Stimulated activated CD4-positive, alpha-beta T cell treated with anti-CD3 and anti-CD28 coated beads, Interleukin-4, amount 100 ng/mL, for 24 hours (primary cell): ENCODE measurements at regions not wholly inside any gene's neighbourhood (a gene's known extent, or its start where the extent isn't known, plus 50 kb on each side); places are given as distances from the start of the nearest gene placed in this dataset.

Experiments
- DNase-seq: peaks from one replicate; pipeline ENCODE4 v3.0.0-alpha.2; 2020

DNA sequence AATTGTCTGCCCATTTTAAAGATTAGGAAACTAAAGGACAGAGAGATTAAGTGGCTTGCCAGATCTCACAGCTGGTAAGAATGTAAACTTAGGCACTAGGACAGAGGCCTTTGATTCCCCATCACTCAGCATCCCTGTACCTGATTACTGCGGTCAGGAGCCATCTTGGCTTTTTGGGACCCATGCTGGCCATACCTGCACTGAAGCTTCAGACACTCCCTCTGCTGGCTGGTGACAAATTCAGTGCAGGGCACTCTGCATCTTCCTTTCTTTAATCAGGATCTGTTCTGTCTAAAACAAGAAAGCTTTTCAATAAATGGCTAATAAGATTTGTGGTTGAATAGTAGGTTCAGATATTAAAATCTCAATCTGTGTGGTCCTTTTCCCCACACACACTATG is 215.5 kb upstream of the RORB start:
- DNase-seq = no peak

DNA sequence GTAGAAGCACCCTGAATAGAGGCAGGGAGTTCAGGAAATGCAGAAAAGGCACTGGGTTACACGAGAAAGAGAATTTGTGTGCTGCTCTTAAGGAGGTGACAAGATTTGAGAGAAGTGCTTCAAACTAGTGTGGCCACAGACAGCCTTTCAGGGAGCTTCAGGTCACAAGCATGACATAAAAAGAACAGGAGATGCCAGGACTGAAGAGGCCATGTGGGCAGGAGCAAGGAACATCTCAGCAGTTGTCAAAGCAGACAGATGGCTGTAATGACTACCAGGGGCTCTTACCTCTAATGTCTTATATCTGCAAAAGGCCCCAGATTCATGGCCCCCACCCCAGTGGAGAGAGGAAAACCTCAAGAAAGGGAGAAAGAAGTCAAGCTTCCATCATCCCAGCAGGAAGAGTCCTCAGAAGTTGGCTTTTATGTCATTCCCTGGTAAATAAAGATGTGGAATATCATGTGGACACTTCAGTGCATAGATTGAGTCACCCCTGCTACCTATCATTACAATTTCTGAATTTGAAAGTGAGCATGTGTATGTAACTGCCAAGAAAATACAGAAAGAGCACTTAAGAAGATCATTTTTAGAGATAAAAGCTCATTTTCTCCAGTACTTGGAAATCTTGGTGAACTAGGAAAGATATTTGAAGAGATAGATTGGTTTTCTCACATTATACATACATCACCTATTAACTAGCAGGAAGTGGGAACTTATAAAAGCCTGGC is 214.4 kb upstream of the RORB start:
- DNase-seq = no peak

DNA sequence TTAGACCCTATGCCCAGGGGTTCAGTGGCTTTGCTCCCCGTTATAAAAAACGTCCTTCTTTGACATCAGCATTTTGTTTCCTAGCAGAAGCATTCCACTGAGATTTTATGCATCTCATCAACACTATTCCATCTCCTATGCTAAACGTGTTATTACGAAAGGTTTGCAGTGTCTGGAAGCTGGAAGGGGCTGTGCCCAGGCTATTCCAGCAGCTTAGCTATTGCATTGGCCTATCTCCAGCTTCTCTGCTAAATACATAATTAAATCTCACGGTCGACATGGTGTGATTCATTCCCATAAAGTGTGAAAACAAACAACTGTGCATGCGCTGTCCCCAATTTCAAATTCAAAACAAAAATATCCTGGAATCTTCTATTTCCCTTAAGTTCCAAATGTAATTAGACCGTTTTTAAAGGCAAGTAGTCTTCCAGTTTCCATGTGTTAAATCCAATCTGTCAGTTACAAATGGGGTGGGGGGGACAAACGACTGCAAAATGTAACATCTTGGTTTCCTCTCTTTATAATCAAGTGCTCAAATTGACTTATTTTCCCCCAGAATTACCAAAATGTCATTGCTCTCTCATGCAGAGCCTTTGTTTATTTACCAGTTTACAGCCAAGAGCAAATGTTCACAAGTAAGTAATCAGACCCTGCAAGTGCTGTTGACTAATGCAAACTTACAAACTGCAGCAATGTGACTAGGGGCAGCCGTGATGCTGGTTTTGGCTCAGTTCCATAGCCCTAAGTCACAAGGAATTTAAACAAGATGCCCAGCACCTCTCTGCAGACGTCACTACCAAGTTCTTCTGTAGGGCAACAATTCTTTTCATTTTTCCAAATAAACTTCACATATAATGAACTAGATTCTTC is 212.3 kb upstream of the RORB start:
- DNase-seq = no peak

DNA sequence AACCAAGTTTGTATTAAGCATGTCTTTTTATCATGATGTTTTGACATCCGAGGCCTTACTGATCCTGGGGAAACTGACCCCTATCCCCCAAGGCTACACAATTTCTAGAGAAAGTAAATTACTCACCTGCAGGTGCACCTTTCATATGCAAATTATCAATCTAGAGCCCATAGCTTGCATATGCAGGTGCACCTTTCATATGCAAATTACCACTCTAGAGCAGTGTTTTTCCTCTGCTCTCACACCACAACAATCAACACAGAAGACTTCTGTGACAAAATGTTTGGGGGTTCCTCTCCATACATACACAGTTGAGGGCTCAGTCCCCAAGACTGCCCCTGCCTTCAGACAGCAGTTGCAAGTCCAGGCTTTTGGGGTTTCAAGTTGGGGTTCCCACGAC is 203.7 kb upstream of the RORB start:
- DNase-seq = no peak

- no peak for DNase-seq
These were observed 193.2 kb upstream of the RORB start for GRCh38 chr9:74303945-74304344.

DNA sequence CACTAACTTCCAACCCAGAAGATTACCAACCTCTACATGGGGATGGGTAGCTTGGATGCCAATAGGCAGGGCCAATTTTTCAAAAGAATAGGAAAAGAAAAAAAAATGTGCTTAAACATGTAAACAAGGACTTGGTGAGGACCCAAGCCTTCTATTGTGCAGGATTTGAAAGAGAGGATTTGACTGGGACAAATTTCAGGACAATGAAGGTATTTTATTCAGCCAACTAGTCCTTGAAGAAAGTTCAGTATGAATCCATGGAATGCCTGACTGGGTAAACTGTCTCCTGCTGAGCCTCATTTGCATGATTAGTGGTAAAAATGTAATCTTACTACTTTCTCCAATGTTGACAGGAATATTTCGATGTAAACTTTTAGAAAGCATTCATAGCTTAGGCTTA is 192.5 kb upstream of the RORB start:
- no peak for DNase-seq

DNA sequence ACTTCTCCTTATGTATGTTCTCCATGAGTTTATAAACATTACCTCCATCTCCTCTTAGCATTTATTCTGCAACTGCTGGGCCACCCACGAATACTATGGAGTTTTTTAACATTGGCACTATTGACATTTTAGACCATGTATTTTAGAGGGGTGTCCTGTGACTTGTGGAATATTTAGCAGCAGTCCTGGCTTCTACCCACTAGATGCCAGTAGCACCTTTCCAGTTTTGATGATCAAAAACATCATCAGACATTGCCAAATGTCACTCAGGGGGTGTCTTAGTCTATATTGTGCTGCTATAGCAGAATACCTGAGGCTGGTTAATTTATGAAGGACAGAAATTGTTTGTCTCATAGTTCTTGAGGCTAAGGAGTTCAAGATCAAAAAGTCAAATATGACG is 187.5 kb upstream of the RORB start:
- no peak for DNase-seq

GRCh38 chr9:74317235-74317634 is 179.9 kb upstream of the RORB start:
- DNase-seq = no peak

DNA sequence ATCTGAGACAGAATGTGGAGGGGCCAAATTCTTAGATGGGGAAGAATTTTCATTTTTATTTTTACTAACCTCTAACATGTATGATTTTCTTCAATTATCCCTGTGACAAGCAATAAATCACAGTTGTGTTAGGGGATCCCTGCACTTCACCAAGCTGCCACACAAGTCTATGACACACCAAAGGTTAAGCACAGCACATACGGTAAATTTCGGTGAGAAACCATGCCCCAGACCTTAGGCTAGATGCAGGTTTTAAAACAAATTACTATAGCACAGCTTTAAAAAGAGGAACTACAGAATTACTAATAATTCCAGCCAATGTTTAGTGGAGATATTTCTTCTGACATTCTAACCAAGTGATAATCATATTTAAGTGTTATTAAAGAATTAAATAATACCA is 175.7 kb upstream of the RORB start:
- no peak for DNase-seq

- DNase-seq = no peak
These were observed 174.3 kb upstream of the RORB start for GRCh38 chr9:74322661-74323314.

DNA sequence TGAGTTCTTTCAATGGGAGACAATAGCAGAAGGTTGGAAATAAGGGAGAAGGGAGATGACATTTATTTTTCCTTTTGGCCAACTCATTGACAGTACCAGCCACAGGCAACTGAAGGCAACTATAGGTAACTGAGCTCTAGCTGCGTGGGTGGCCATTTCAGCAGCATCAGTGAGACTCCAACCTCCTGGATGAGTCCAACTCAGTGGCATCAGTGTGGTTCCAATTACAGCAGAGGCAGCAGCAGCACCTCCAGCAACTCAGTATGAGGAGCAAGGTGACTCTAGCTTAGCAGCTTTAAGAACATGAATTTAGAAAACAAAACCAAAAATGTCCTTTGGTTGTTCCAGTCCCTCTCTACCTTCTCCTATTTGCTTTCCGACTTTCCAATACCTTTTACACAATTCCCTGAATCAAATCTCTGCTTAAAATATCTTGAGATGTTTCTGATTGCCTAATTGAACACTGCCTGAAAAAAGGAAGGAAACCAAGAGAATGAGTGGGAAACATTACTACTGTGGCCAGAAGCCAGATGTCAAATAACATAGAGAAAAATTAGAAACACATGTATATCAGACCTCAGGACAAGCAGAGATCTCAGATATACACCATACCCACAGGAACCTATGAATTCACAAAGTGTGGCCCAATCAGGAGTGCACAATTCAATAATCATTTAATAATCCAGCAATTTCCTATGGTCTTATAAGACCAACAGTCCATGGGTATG is 166.5 kb upstream of the RORB start:
- DNase-seq = no peak

GRCh38 chr9:74331607-74332006 is 165.5 kb upstream of the RORB start:
- no peak for DNase-seq

DNA sequence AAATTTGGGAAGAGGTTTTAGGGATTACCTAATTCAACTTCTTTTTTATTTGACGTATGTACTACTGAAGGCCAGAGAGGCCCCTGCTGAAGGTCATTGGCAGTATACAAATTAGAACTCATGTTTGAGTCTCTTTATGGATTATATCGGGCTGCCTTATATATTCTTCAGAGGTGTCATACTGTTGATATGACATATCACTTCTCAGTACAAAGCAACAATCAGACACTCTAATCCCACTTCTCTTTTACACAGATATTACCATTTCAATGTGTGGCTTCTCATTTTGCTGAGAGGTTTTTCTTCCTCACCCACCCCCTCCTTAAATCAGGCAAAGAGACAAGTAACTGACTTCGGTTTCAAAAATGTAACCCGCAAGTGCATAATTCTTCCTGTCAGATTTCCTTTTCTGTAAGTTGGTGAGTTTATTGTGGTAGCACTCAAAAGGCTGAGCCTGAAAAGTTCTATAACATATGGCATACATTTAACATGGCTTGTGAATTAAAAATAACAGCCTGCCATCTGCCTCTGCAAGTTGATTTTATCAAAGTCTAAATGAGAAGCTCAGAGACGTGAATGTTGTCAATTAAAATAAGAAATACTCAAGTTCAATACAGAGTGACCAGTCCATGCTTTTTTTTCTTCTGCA is 163.6 kb upstream of the RORB start:
- DNase-seq = no peak

GRCh38 chr9:74334271-74334670 is 162.9 kb upstream of the RORB start:
- no peak for DNase-seq

DNA sequence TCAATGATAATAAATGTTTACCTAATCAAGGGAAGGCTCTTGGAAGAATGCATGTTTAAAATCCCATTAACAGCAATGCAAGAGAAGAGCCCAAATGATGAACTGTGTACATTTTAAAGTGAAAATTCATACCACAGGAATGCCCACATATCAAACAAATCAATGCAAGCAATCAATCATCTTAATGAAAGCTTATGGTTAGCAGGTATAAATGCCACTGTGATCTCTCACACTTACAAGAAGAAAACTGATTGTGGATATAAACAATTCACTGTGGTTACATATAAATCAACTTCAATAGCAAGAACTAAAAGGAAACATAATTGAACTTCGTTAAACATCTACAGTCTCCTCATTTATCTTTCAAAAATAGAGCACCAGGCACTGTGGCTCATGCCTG is 161.0 kb upstream of the RORB start:
- DNase-seq = no peak

DNA sequence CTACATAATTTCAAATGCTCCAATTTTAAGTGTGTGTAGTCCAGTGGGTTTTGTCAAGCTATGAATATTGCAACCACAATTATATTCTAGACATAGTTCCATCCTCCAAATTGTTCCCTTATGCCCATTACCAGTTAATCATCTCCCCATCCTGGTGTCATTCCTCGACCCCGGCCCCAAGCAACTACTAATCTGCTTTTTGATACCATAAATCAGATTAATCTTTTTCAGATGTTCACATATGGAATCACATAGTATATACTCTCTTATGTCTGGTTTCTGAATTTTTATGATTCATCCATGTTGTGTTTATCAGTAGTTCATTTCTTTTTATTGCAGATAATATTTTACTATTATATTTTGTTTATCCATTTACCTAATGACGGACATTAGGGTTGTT is 148.4 kb upstream of the RORB start:
- no peak for DNase-seq

DNA sequence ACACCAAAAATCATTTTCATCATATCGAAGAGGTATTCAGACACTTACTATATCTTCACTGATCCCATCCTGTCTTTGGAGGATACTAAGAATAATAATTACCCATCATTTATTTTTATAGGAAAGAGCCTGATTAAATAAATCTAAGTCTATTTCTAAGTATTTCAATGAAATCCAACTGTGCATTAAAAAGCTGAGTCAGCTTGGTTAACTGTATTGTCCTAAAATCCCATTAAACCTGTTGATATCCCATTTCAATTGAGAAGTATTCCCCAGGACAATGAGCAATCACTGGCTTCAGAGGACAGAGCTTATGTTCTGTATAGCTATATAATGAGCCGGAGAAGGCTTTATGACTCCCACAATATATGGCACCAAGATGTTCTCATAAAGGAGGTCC is 142.0 kb upstream of the RORB start:
- DNase-seq = no peak

- no peak for DNase-seq
These were observed 139.6 kb upstream of the RORB start for GRCh38 chr9:74357577-74357976.

DNA sequence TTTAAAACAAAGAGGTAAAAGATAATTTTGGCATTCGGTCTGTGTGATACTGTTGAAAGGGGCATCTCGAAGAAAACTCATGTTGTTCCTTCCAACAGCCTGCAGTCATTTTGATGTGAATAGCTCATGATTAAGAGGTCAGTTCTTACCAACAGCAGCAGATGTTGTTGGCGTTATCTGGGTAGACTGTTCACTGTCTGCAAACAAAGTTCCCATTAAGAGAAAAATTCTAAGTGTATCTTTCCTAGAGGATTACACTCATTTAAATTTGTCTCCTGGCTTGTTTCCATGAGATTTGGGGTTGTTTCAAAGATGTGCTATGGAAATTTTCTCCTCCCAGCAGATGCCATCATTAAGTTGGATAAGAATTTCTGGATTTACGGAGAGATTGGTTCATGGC is 138.2 kb upstream of the RORB start:
- DNase-seq = no peak

DNA sequence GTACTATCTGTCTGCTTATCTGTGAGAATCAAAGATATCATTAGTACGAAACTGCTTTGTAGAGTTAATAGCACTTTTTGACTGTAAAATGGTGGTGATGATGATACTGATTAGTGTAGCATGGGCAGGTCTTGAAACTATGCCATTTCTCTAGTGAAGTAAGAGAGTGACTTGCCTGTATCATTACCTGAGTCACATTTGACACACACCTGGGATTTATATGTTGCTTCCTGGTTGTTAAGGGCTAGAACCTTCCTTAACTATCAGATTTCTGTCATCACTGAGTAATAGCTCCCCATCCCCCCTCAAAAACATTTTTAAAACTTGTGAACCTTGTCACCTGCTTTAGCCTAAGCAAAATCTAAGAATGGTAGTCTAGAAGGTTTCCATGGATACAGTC is 135.6 kb upstream of the RORB start:
- DNase-seq = no peak

- no peak for DNase-seq
These were observed 134.7 kb upstream of the RORB start for GRCh38 chr9:74362423-74362822.

GRCh38 chr9:74366111-74366510 is 131.0 kb upstream of the RORB start:
- no peak for DNase-seq

DNA sequence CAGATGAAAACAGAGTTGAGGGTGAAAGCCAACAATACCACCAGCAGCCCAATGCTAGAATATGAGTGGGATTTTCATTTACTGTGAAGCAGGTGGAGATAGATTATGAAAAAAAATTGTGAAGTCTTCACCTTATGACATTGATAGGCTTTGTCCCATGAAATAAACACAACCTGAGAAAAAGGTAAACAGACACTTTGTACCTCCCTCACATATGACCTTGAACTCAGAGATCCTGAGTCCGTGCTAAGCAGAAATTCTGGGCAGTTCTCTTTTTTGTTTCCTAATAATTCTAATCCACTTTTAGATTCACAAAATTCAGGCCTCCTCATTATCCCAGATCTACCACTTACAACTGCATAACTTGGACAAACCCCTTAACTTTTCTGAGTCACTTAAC is 127.3 kb upstream of the RORB start:
- no peak for DNase-seq
